Glomerular endothelial cell (primary cell): ENCODE measurements at regions not wholly inside any gene's neighbourhood (a gene's known extent, or its start where the extent isn't known, plus 50 kb on each side); places are given as distances from the start of the nearest gene placed in this dataset.

Experiments used
- DNase-seq: peaks from one replicate; pipeline ENCODE4 v3.0.0-alpha.2; 2011; ENCODE audit warnings: low read depth, low spot score; ENCODE audit errors: extremely low read depth

DNA sequence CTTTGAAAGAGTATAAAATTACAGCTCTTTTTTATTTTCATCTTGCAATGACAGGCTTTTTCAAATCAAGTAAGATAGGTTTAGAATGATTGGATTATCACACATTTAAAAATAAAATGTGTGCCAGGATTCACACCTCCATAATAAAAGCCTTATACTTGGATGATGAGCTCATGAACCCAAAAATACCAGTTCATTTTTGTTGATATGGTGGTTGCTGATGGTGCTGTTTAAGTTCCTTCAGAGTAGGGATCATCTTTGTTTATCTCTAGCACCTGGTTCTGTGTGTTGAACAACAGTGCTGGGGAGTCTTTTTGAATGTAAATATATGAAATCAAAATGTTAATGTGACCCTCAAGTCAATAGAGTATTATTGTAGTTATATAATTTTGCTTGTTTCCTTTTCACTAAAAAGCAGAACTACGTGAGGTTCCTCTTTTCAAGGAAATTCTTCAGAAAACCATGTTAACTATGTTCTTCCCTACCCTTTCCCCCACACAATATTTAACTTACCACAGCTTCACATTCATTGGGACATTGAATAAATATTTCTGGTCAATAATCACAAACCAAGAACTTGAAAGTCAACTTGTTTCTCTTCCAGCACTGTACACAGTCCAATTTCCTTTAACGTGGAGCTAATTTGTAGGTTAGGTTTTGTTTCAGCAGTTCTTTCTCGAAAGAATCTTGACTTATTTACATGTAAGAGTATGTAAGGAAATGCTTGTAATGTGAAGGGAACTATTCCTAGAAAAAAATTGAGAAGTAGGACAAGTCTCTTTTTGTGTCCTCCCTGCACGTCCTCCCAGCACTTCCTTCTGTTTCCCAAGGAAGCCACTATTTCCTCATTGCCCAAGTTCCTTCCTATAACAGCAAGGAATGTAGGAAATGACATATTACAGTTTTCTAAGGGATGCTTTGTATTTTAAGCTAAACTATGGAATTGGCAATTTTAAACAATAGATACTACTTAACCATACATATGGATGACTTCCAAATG lies 945.9 kb upstream of the CITED2 start:
- no peak for DNase-seq

DNA sequence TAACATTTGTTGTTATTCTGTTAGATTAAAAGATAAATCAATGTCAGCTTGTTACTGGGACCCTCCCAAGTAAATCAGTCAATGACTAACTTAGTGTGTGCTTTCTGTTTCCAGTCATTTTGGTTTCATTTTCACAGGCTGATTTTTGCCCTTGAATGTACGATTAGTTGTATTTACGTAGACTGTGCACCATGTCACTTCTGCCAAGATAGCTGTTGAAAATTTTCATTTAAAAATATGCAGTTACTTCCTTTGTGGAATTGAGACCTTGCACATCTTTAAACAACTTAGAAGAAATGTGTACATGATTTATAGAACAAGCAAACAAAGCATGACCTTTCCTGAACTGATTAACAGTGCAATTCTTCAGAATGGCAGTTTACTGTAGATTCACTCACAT lies 944.8 kb upstream of the CITED2 start:
- no peak for DNase-seq

DNA sequence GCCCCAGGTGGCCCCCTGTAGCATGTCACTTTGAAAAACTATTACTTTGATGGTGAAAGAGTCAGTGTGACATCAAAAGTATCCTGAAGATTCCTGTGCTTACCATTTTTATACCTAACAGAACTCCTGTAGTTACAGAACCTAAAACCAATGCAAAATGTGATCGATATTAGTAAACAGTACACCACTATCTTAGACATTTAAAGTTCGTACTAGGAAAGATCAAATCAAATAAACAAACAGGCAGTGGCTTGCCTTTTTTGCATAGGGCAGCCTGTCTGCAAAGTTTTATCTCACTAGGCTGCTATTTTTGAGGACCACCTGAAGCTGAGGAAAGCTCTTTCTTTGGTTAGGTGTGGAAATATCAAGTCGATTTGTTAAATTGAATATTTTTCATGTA lies 944.0 kb upstream of the CITED2 start:
- DNase-seq, result no peak

DNA sequence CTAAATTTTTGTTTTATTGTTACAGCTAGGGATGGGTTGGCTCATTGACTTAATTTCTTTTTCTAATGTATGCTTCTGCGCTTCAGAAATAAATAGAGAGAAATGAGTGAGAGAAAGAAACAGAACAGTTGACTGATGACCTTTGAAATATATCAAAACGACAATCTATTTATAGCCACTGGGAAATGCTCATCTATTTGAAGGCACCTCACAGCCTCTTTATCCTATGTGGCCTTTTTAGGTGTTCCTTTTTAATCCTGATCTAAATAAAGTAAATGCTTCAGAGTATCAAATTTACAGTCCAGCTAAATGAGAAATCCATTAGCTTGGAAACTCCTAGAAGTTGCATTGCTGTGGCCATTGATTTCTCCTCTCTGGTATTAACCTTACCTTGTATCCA lies 943.5 kb upstream of the CITED2 start:
- no peak for DNase-seq

DNA sequence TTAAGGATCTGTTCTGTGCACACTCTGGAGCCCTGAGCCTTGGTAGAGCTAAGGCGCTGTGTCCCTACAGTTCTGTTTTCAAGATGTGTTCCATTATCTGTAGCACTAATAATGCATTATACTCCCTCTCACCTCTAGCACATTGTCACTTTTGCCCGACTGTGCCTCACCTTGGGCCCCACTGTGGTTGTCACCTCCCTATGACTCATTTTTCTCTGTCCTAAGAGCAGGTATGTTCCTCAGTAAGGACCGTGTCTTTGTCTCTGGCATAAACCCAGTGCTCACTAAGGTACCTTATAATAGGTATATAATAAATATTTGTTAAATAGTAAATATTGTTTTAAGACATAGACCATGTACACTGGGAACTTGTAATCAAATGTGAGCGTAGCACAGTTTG lies 942.5 kb upstream of the CITED2 start:
- no peak for DNase-seq

DNA sequence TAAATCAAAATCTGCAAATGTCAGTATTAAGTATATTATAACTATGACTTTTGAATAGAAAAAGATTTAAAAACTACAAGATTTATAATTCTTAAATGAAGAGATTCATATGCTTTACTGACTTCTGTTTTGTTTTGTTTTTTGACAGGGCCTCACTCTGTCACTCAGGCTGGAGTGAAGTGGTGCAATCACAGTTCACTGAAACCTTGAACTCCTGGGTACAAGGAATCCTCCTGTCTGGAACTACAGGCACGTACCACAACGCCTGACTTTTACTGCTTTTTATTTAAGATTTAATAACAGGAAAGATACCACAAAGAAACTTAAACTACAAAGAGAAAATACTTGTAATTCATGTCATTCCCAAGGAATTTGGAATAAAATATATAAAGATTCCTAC lies 940.2 kb upstream of the CITED2 start:
- no peak for DNase-seq

DNA sequence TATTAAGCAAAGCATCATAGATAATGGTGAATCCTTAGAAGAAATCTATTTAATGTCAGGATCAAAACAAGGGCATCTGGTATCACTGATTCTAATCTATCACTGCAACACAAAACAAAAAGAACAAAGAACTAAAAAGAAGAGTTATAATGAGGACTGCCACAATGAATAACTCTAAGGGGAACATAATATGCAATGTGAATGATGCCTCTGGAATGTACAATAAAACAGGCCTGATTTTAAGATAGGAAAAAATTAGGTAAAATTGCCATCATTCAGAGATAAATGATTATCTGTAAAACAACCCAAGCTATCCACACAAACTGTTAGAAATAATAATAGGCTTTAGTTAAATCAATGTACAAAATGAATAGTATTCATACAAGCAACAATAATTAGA lies 936.7 kb upstream of the CITED2 start:
- DNase-seq, result no peak

DNA sequence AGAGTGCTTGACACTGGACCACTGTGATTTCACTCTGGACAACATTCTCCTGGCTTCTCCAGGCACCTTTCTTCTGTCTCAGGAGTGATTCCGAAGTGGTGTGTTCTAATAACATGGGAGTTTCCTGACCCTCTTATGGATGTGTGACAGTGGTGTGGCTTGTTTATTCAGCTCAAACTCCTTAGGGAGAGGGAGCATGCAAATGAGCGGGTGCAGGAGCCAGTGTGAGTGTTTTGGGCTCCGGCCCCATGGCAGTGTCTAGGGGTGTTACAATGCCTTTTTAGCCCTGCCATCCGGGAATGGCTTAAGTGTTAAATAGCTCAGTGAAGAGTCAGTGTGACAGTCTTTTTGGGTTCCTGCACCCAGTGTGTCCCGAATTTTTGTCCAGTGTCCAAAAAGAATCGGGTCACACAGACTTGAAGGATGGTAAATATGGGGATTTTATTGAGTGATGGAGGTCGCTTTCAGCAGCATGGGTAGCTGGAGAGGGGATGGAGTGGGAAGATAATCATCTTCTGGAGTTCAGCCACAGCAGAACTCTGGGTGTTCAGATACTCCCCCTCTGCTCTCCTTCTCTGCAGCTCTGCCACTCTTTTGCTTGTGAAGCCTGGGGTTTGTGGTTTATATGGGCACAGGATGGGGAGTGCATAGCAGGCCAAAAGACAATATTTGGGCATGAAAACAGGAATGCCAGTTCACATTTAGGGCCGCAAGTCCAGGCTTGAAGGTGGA lies 928.9 kb upstream of the CITED2 start:
- no peak for DNase-seq

DNA sequence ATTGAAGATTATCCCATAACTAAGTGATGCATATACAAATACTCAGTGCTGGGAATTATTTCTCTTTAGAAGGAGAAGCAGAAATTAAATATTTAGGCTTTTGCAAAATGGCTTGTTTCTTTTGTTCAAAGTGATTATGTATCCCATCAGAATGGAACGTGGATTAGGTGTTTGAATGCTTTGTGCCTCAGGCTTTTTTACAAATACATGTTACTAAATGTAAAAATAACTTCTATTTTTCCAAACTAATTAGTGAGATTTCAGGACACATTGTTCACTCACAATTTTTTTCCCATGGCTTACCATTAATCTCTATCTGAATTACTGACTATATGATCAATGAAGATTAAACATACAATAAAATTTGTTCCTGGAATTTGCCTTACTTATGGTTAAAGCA lies 925.9 kb upstream of the CITED2 start:
- no peak for DNase-seq

DNA sequence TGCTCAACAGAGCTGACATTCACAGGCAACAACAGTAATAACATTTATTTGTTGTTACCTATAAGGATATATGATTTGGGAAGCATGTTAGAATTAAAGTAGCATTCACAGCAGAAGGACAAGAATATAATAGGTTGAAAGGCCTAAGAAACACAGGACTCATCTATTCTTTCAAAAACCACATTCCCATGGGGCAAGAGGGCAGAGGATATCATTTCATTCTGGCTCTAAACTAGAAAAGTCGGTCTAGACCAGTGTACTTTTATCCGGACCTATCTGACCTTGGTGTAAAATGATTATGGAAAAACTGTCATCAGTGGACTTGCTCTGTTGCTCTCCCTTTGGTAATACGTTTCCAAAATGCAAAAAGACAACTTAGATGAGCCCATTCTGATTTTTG lies 914.7 kb upstream of the CITED2 start:
- DNase-seq, result no peak

DNA sequence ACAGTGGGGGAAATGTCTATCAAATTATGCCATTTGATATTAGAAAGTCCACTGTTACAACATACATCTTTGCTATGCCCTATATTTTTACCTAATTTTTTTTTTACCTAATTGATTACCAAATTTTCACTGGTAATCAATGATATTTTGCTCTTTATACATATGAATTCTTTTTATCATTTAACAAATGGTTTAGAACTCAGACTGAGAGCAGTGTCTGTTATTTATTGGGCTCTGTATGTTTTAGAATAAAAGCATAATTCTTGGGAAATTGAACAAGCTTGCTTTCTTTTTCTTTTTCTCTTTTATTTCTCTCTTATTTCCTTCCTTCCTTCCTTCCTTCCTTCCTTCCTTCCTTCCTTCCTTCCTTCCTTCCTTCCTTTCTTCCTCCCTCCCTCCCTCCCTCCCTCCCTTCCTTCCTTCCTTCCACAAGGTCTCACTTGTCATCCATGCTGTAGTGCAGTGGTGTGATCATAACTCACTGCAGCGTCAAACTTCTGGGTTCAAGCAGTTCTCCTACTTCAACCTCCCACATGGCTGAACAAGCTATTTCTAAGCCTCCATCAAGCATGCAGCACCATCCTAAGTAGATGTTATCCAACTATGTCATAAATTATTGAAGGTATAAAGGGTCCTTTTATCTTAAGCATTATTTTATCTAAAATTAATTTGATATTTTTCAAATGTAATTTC lies 911.7 kb upstream of the CITED2 start:
- DNase-seq, result no peak

DNA sequence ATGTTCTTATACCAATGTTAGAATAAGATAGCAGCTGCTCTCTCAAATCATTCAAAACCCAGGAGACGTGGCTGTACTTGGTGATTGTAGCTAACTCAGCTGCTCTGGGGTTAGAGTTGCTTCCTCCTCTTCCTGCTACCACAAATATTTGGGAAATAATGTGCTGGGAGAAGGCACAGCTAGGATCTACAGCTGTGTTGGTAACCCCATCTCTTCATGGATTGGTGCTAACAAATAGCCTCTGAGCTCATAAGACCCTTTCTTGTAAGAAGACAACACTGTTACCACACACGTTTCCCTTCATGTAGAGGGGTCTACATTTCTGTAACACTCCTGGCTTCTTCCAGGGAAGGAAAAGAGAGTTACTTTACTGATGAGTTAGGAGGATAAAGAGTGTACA lies 911.0 kb upstream of the CITED2 start:
- DNase-seq, result no peak

DNA sequence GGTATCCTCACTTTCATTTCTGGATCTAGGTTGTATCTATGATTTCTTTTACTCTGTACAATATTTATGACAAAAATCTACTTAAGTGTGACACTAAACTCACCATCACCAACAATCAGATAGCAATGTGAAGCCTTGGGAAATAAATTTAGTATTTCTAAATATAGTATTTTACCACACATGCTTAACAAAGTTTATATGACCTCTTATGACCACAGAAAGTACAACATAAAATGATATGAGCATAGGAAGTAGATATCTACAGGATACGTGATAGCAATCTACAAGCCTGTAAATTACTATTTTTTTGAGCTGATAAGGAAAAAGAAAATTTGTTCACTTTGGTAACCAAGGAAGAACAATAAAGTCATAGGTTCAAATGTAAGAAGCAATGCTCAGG lies 910.4 kb upstream of the CITED2 start:
- no peak for DNase-seq

DNA sequence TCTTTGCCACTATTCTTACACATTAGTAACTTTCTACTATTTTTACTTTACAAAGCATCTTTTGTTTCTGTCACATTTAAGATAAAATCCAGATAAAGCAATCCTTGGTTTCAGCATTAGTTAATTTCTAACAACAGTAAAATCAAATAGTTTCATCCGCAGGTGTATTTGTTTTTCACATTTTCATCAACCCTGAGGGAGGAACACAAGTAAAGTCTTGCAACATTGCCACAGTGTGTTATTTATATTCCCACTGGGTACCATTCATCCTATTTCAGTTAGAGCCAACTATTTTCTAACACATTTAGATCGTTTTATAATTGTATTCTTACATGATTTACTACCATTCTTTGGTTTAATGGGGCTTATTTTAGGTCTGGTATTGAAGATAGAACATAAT lies 908.7 kb upstream of the CITED2 start:
- DNase-seq, result no peak

DNA sequence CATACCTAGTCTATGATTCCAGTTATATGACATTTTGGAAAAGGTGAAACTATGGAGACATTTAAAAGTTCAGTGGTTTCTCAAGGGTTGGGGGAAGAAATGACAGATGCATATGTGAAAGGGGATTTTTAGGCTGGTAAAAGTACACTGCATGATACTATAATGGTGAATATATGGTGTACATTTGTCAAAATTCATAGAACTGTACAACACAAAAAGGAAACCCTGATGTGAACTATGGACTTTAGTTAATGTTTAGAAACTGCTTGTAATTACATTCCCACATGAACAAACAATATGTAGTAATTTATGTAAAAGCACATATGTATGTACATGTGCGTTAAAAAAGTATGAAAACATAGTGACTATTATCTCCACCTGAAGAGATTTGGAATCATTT lies 907.3 kb upstream of the CITED2 start:
- DNase-seq, result no peak

DNA sequence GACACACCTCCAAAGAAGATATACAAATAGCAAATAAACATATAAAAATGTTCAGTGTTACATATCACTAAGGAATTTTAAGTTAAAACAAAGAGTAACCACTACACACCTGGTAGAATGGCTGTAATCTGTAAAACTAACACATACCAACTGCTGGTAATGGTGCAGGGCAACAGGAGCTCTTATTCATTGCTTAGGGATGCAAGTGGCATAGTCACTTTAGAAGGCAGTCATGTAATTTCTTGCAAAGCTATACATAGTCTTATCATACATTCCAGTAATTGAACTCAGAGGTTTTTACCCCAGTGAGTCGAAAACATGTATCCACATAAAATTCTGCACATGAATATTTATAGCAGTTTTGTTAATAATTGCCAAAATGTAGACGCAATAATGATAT lies 906.8 kb upstream of the CITED2 start:
- no peak for DNase-seq

DNA sequence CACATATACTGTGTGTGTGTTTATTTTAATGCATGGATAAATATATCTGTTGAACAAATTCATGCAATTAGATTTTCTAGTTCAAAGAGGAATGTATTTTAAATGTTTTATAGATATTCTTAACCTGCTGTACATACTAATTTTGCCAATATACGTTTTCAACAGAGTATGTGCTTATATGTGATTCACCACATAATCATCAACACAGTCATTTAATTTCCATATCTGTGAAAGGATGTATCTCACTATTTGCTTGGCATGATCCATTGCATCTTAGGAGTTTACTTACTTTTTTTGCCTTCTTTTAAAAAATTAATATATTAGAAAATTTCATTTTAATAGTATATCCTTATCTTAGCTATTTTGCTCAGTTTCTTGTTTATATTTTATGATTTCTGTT lies 902.3 kb upstream of the CITED2 start:
- DNase-seq, result no peak

DNA sequence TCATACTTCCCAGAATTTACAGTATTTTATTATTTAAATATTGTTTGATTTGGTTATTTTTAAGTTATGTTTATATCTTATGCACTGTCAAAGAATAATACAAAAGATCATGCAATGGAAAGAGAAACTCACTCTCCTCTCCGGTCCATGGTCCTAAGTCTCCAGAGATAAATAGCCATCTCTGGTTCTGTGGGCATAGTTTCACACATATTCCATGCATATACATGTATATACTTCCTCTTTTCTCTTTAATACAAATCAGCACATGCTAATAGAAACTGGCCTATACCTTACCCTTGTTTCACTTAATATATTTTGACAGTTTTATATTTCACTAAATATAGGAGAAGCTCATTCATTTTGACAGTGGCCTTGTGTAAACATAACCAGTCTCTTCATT lies 901.7 kb upstream of the CITED2 start:
- DNase-seq, result no peak

DNA sequence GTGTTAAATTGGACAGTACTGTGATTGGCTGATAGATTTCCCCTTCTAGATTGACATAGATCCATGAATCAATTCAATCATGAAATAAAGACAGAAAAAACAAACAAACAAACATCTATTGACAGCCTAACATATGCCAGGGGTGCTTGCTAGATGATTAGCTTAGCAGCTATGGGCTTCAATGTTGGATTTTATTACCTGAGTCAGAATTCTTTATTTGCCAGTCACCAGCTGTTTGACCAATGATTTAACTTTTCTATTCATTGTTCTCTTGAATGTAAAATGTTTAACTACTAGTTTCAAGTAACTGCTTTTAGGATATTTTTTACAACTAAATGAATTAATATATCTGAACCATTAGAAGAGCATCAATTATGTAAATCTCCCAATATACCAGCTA lies 901.3 kb upstream of the CITED2 start:
- no peak for DNase-seq

DNA sequence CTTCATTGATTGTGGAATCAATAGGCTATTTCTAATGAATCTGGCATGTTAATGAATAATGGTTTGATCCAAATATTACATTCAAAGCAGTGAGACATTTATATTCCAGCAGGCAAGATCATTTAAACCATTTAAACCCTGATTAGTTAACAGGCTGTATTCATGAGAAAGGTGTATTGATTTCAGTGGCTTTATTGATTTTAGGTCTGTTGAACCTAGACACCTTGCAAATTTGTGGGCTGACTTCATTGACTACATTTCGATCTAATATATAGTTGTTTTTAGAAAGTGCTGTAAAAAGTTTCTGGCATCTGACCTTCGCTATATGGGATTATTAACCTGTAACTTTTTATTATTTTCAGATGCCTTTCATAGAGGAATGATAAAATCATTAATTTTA lies 900.1 kb upstream of the CITED2 start:
- no peak for DNase-seq

DNA sequence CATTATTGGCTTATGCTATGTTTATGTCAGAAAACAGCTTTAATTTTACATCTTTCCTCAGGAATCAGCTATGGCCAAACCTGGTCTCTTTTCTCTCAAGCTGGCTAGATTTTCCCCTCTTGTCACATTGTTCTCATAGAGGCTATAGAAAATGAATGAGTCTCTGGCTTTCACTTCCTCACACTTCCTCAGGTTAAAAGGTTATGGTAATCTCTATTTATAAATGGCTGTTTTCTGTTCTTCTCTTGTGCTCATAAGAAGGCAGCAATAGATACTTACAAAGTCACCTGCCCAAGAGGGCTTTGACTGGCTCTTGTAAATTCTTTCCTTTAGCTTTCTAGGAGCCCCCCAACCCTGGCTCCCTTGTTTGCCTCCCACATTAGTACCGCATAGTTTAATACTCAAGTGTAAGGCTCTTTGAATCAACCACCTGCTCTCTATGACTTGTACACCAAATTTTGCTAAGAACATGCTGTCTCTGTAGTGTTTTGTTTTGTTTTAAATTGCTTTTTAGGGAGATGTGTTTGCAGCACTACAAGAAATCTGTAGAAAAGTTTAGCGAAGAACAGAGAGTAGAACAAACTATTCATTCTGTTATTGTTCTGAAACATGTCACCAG lies 897.4 kb upstream of the CITED2 start:
- DNase-seq, result peak; percentile 9
